ENCODE measurements at regions not wholly inside any gene's neighbourhood (a gene's known extent, or its start where the extent isn't known, plus 50 kb on each side); places are given as distances from the start of the nearest gene placed in this dataset.

DNA sequence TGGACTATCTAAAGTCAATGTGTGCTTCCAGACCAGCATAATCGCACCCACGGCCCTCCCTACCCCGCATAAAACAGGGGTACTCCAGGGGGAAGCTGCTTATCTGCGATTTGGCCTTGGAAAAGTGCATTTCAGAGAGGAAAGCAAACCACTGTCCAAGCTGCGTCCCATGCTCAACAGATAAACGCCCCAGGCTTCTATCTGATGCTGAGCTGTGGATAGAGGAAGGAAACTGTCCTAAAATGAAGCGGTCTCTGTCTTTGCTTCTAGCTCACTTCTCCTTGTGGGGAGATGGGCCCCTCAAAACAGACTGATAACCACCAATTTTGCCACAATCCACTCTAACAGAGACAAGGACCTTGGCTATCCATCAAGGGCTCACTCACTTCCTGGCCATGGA lies 160.5 kb upstream of the TNRC6C start:
- TF ChIP-seq CTCF (IDR thresholded peaks at IDR 0.05), result no peak
- no peak for TF ChIP-seq POLR2A (IDR thresholded peaks at IDR 0.05)
- no peak for TF ChIP-seq EP300 (IDR thresholded peaks at IDR 0.05)
